IPS DF 6.9 (cell line): ENCODE measurements at regions not wholly inside any gene's neighbourhood (a gene's known extent, or its start where the extent isn't known, plus 50 kb on each side); places are given as distances from the start of the nearest gene placed in this dataset.

Source experiments
- DNase-seq: peaks from one replicate; pipeline ENCODE4 v3.0.0-alpha.2; 2013; ENCODE audit warnings: low read depth, low spot score
- H3K27ac ChIP-seq: one replicate; pipeline ENCODE4 v1.5.1; 2013; ENCODE audit warnings: low read length, control low read depth
- H3K27me3 ChIP-seq: 2 replicates; pipeline ENCODE4 v1.6.1; 2013; ENCODE audit warnings: mild to moderate bottlenecking, low read length; ENCODE audit not compliant: control insufficient read depth, insufficient read depth
- H3K36me3 ChIP-seq: 2 replicates; pipeline ENCODE4 v1.6.1; 2013; ENCODE audit warnings: low read length; ENCODE audit not compliant: control insufficient read depth, insufficient read depth
- H3K4me1 ChIP-seq: 2 replicates; pipeline ENCODE4 v1.6.1; 2013; ENCODE audit warnings: low read length; ENCODE audit not compliant: control insufficient read depth, insufficient read depth
- H3K4me3 ChIP-seq: 2 replicates; pipeline ENCODE4 v1.5.1; 2013; ENCODE audit warnings: mild to moderate bottlenecking, low read length
- H3K9me3 ChIP-seq: 2 replicates; pipeline ENCODE4 v1.6.1; 2013; ENCODE audit warnings: low read length, inconsistent platforms; ENCODE audit not compliant: control insufficient read depth, insufficient read depth
- WGBS: extraction: QIAGEN DNeasy Blood & Tissue Kit; methylation state at CpG from one replicate; pipeline ENCODE4 v1.1.7; 2013; ENCODE audit warnings: mixed read lengths, missing lambda C conversion rate; ENCODE audit not compliant: insufficient read length, insufficient coverage; 5-methylcytosine and 5-hydroxymethylcytosine counted together

- H3K27ac ChIP-seq, result no peak overlapping the region
- no peaks in the 10 kb centered on the region for H3K9me3 ChIP-seq
- H3K4me3 ChIP-seq, result no peak overlapping the region
- no peaks in the 10 kb centered on the region for H3K27me3 ChIP-seq
- H3K36me3 ChIP-seq, result no peaks in the 10 kb centered on the region
- no peak for DNase-seq
- WGBS, result 100% methylated on average over 1 of the region's 2 CpGs
- H3K4me1 ChIP-seq, result no peaks in the 10 kb centered on the region
Measured at GRCh38 chr3:106367496-106367895, 498.7 kb upstream of the CBLB start.

DNA sequence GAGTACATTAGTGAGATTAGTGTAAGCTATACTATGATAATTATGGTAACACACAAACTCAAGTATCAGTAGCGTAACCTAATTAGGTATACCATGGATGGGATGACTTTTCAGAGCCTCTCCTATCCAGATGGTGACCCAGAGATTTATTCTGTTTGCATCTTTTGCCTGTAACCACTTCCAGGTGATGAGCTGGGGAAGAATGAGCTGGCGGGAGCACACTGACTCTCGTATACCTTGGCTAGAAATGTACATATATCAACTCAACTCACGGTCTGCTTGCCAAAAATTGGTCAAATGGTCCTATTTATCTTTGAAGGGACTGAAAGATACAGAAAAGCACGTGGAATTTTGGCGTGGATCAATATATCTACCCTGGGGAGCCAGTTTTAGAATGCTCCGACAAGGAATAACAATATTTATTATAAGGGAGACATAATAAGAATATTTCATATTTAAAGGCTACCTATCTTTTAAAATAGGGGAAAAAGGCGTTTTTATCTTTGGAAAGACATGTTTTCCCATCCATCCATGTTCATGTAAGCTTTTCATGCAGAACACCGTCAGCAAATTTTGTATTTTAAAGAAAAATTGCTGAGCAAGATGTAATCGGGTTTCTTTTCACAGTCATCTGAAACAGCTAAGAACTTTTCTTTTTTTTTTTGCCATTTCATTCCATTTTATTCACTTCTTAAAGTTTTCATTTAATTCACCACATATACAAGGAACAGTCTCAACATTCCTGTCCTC, 502.6 kb upstream of the CBLB start:
- no peak for DNase-seq
- H3K4me1 ChIP-seq, result no peaks in the 10 kb centered on the region
- no CpG with 5 or more reads among the region's 10 CpGs for WGBS
- no peak overlapping the region for H3K4me3 ChIP-seq
- H3K27ac ChIP-seq, result no peak overlapping the region
- no peaks in the 10 kb centered on the region for H3K36me3 ChIP-seq
- no peaks in the 10 kb centered on the region for H3K9me3 ChIP-seq
- H3K27me3 ChIP-seq, result no peaks in the 10 kb centered on the region

DNA sequence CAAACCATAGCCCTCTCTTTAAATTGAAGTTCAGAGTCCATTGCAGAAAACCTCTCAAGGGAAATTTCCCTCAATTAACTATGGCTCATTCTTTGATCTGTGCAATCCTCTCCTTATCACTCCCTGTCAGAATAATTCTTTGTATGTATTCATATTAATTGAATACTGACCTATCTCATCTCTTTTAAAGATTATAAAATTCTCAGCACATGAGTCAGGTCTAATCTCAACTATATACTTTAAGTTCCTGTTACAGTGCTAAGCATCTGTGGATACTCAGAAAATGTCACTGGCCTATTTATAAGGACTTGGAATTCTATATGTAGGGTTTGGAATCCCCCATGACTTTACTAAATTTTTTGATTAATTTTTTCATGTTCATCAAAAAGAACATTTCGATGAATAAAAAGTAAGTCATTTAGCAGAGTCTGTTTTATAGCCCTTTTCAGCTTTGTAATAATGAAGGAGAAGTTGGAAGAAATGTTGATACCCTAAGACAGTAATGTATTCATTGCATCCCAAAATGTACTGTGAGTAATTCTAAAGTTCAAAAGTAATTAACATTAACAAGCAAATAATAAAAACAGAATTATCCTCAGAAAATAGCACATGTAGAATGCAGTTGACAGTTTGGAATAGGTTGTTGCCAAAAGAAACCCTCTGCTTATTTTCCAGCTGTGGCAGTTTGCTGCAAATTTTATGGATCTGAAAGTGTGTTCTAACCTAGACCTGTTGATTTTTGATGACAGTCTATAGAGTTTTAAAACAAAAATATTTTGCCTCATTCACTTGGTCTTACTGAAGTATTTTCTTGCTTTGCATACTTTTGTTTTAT, 503.4 kb upstream of the CBLB start:
- no peak overlapping the region for H3K27ac ChIP-seq
- no peak overlapping the region for H3K4me3 ChIP-seq
- no peaks in the 10 kb centered on the region for H3K27me3 ChIP-seq
- no peaks in the 10 kb centered on the region for H3K9me3 ChIP-seq
- no peaks in the 10 kb centered on the region for H3K4me1 ChIP-seq
- no peak for DNase-seq
- no CpG with 5 or more reads among the region's 1 CpG for WGBS
- no peaks in the 10 kb centered on the region for H3K36me3 ChIP-seq

DNA sequence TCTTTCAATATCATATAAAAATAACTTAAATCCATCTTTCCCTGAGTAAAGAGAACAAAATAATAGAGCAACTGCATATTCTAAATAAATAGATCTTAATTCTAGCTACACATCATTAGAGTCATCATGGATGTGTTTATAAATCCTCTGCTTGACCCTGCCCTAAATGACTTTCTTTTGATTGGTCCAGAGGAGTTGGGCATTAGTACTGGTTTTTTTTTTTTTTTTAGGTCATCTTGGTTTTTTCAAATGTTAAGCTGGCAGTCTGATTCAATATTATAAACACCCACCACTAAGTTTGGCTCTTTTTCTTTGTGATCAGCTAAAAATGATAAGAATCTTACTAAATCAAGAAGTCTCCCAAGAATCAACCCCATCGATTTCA, 504.0 kb upstream of the CBLB start:
- WGBS, result no CpG with 5 or more reads among the region's 1 CpG
- DNase-seq, result no peak
- H3K36me3 ChIP-seq, result no peaks in the 10 kb centered on the region

DNA sequence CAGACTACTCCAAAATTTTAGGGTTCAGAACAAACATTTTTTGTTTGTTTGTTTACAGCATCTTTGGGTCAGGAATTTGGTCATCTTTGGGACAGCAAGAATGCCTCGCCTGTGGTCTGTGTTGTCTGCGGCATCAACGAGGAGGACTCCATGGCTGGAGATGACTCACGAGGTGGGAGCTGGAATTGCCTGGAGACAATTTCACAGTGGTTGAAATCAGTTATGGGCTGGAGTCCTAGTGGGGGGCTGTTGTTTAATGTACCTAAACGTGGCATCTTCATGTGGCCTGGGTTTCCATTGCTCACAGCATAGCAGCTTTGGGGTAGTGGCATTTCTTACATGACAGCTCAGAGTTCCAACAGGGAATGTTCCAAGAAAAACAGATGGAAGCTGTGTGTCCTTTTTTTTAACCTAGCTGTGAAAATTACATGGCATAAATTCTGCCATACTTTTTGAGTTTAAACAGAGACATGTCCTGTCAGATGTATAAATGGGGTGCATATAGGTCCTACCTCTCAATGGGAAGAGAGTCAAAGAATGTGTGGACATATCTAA, 507.3 kb upstream of the CBLB start:
- Histone ChIP-seq H3K27ac (no peak overlapping the region), H3K4me1 (no peaks in the 10 kb centered on the region), H3K9me3 (no peaks in the 10 kb centered on the region), H3K36me3 (no peaks in the 10 kb centered on the region), H3K27me3 (no peaks in the 10 kb centered on the region), H3K4me3 (no peak overlapping the region)
- no peak for DNase-seq
- WGBS, result no CpG with 5 or more reads among the region's 5 CpGs

More for the DNA sequence above, 504.0 kb upstream of the CBLB start:
- Histone ChIP-seq H3K4me3 (no peak overlapping the region), H3K27ac (no peak overlapping the region), H3K9me3 (no peaks in the 10 kb centered on the region), H3K27me3 (no peaks in the 10 kb centered on the region), H3K4me1 (no peaks in the 10 kb centered on the region)

DNA sequence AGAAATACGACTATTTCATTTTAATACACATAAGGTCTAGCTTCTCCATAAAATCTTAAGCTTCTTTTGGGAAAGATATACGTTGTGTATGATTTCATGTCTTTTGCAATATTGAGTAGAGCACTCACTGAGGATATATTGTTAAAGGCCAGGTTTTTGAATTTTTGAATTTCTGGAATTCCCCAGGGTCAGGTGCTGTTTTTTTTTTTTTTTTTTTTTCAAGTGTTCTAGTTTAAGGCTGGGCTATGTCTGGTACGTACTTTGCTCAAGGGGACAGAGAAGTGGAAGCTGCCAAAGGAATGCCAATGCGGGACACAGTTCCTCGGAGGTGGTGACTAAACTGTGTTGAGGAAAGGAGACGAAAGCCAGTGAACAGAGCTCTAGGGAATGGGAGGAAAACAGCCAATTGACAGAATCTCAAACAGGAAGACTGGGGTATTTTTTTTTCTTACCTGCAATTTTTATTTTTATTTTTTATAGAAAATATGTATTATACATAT, 510.5 kb upstream of the CBLB start:
- WGBS, result no CpG with 5 or more reads among the region's 6 CpGs
- H3K27me3 ChIP-seq, result no peaks in the 10 kb centered on the region
- H3K4me3 ChIP-seq, result no peak overlapping the region
- H3K36me3 ChIP-seq, result no peaks in the 10 kb centered on the region
- no peaks in the 10 kb centered on the region for H3K9me3 ChIP-seq
- no peak for DNase-seq
- no peaks in the 10 kb centered on the region for H3K4me1 ChIP-seq
- H3K27ac ChIP-seq, result no peak overlapping the region

DNA sequence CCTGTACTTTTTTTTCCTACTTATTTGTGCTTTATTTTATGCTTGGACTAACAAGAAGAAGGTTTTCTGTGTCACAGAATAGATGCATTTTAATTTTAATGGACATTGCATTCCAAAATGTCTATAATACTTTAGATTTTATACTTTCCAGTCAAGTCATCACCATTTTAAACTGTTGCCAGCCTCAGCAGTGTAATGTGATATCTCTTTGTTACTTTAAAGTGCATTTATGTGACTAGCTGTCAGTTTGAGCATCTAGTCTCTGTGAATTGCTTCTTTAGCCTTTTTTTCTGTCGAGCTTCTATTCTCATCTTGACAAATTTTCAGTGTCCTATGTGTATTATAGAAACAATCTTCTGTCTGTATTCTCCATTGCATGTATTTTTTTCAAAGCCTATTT, 511.4 kb upstream of the CBLB start:
- no peaks in the 10 kb centered on the region for H3K36me3 ChIP-seq
- no peak for DNase-seq
- no peaks in the 10 kb centered on the region for H3K9me3 ChIP-seq
- H3K4me3 ChIP-seq, result no peak overlapping the region
- no peaks in the 10 kb centered on the region for H3K27me3 ChIP-seq
- WGBS, result no CpG with 5 or more reads among the region's 1 CpG
- no peak overlapping the region for H3K27ac ChIP-seq
- H3K4me1 ChIP-seq, result no peaks in the 10 kb centered on the region

DNA sequence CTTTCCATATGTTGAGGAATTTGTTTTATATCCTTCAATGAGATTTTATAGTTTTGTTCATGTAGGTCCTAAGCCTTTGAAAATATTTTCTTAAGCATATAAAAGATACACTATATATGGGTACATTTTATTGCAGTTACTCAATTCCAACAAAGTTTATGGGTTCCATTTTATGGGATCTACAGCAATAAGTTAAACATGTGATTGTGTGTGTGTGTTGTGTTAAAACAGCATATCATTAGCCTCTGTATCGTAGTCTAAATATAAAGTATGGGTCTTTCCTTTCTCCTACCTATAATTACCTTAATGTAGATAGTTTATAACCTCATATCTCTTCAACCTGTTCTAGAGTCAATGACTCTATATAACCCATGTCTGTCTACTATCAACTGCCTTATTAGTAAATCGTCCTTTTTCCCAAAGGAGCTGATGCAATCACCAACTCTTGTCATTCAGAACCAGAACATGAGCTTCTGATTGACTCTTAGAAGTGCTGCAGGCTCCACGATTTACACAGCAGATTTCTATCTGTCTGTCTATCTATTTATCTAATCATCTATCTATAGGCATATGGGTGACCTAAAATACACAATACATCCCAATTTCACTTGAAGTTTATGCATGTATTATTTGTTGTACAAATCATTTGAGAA, 512.6 kb upstream of the CBLB start:
- no peak overlapping the region for H3K4me3 ChIP-seq
- no CpG with 5 or more reads among the region's 3 CpGs for WGBS
- H3K27me3 ChIP-seq, result no peaks in the 10 kb centered on the region
- H3K36me3 ChIP-seq, result no peaks in the 10 kb centered on the region
- no peak for DNase-seq
- no peak overlapping the region for H3K27ac ChIP-seq
- H3K9me3 ChIP-seq, result no peaks in the 10 kb centered on the region
- H3K4me1 ChIP-seq, result no peaks in the 10 kb centered on the region

GRCh38 chr3:106381939-106382335, 513.1 kb upstream of the CBLB start:
- H3K27me3 ChIP-seq, result no peaks in the 10 kb centered on the region
- no peaks in the 10 kb centered on the region for H3K4me1 ChIP-seq
- H3K4me3 ChIP-seq, result no peak overlapping the region
- H3K9me3 ChIP-seq, result no peaks in the 10 kb centered on the region
- no peak overlapping the region for H3K27ac ChIP-seq
- no peak for DNase-seq
- H3K36me3 ChIP-seq, result no peaks in the 10 kb centered on the region

GRCh38 chr3:106386050-106386449, 517.2 kb upstream of the CBLB start:
- DNase-seq, result no peak
- no CpG with 5 or more reads among the region's 3 CpGs for WGBS
- no peak overlapping the region for H3K4me3 ChIP-seq
- H3K27me3 ChIP-seq, result no peaks in the 10 kb centered on the region
- H3K4me1 ChIP-seq, result no peaks in the 10 kb centered on the region
- no peaks in the 10 kb centered on the region for H3K9me3 ChIP-seq
- no peak overlapping the region for H3K27ac ChIP-seq
- no peaks in the 10 kb centered on the region for H3K36me3 ChIP-seq
